ENCODE measurements at regions not wholly inside any gene's neighbourhood (a gene's known extent, or its start where the extent isn't known, plus 50 kb on each side); places are given as distances from the start of the nearest gene placed in this dataset.

- no peak for TF ChIP-seq CTCF (IDR thresholded peaks at IDR 0.05)
- no peak for TF ChIP-seq POLR2A (IDR thresholded peaks at IDR 0.05)
- no peak for TF ChIP-seq EP300 (IDR thresholded peaks at IDR 0.05)
Measured at GRCh38 chr6:147055821-147056392, 148.3 kb upstream of the STXBP5 start.

All from ovary (tissue), 3 donors.